ENCODE measurements at regions not wholly inside any gene's neighbourhood (a gene's known extent, or its start where the extent isn't known, plus 50 kb on each side); places are given as distances from the start of the nearest gene placed in this dataset.

- POLR2A ChIA-PET, result no interaction called here
- no peak for TF ChIP-seq CTCF (IDR thresholded peaks at IDR 0.05; ENCODE audit: control extremely low read depth, extremely low read depth, low read depth, missing control alignments)
- CTCF ChIA-PET, result interaction anchor here (0.7 kb wide), 1 partner anchor 12 kb away, joined by 3 read pairs; no protein-coding TSS in a partner anchor
- no peak for DNase-seq (ENCODE audit: extremely low spot score)
Measured at GRCh38 chr2:2909086-2910035, 468.3 kb downstream of the EIPR1 start.

- DNase-seq (ENCODE audit: extremely low spot score), result no peak
- CTCF ChIA-PET, result no interaction called here
- POLR2A ChIA-PET, result no interaction called here
Measured at GRCh38 chr2:2906091-2906490, 471.5 kb downstream of the EIPR1 start.

GRCh38 chr2:2904721-2905350 lies 472.8 kb downstream of the EIPR1 start:
- DNase-seq (ENCODE audit: extremely low spot score), result no peak
- ChIA-PET CTCF (no interaction called here), POLR2A (no interaction called here)
- no peak for TF ChIP-seq CTCF (IDR thresholded peaks at IDR 0.05; ENCODE audit: control extremely low read depth, extremely low read depth, low read depth, missing control alignments)

More at GRCh38 chr2:2906091-2906490, 471.5 kb downstream of the EIPR1 start:
- no peak for TF ChIP-seq CTCF (IDR thresholded peaks at IDR 0.05; ENCODE audit: control extremely low read depth, extremely low read depth, low read depth, missing control alignments)

GRCh38 chr2:2902547-2903281 lies 474.9 kb downstream of the EIPR1 start:
- TF ChIP-seq CTCF (IDR thresholded peaks at IDR 0.05; ENCODE audit: control extremely low read depth, extremely low read depth, low read depth, missing control alignments), result no peak
- ChIA-PET CTCF (interaction anchor here (0.8 to 1.1 kb wide), 2 partner anchors 23 to 521 kb away, joined by 3 read pairs; no protein-coding TSS in a partner anchor), POLR2A (no interaction called here)
- no peak for DNase-seq (ENCODE audit: extremely low spot score)

GRCh38 chr2:2901384-2902345 lies 476.0 kb downstream of the EIPR1 start:
- DNase-seq (ENCODE audit: extremely low spot score), result peak; percentile 69

More at GRCh38 chr2:2901384-2902345, 476.0 kb downstream of the EIPR1 start:
- TF ChIP-seq CTCF (IDR thresholded peaks at IDR 0.05; ENCODE audit: control extremely low read depth, extremely low read depth, low read depth, missing control alignments), result no peak
- CTCF ChIA-PET, result interaction anchor here (1.1 kb wide), 1 partner anchor 522 kb away, joined by 3 read pairs; no protein-coding TSS in a partner anchor
- POLR2A ChIA-PET, result no interaction called here
